Transverse colon (tissue), 4 donors: ENCODE measurements at regions not wholly inside any gene's neighbourhood (a gene's known extent, or its start where the extent isn't known, plus 50 kb on each side); places are given as distances from the start of the nearest gene placed in this dataset.

Experiments
- DNase-seq: peaks from one replicate; pipeline ENCODE4 v3.0.0-alpha.2; 2019
- H3K27ac ChIP-seq, 4 donors: fragments of 200-600 bp; sonication (generic); 2 replicates each; pipeline ENCODE4 v1.5.1; 2016 to 2018; ENCODE audit warnings: inconsistent platforms in 4 of 4
- H3K27me3 ChIP-seq: fragments of 200-600 bp; sonication (generic); 2 replicates; pipeline ENCODE4 v1.5.1; 2017; ENCODE audit warnings: inconsistent platforms
- H3K36me3 ChIP-seq, 4 donors: fragments of 200-600 bp; sonication (generic); 2 replicates each; pipeline ENCODE4 v1.5.1; 2017 to 2019; ENCODE audit warnings: inconsistent platforms in 4 of 4
- H3K4me1 ChIP-seq, 4 donors: fragments of 200-600 bp; sonication (generic); 2 replicates each; pipeline ENCODE4 v1.5.1; 2017 to 2020; ENCODE audit warnings: inconsistent platforms in 4 of 4
- H3K4me3 ChIP-seq, 4 donors: fragments of 200-600 bp; sonication (generic); 1 replicate in 1 of 4; 2 replicates in 3 of 4; pipeline versions ENCODE4 v1.5.1 to v1.6.1; 2017 to 2019; ENCODE audit warnings: inconsistent platforms in 4 of 4
- H3K9me3 ChIP-seq, 2 donors: fragments of 200-600 bp; sonication (generic); 2 replicates each; pipeline ENCODE4 v1.5.1; 2017 to 2019; ENCODE audit warnings: inconsistent platforms in 2 of 2
- CTCF ChIP-seq, 5 experiments: fragments of 200-600 bp in 3 of 5; fragments of 450-650 bp in 2 of 5; sonication (generic) in 3 of 5; IDR thresholded peaks; 1 replicate in 2 of 5; 2 replicates in 3 of 5; pipeline ENCODE4 v1.5.1; 2016 to 2017; ENCODE audit warnings: antibody characterized with exemption in 5 of 5, inconsistent platforms in 3 of 5, mild to moderate bottlenecking in 2 of 5, moderate library complexity in 1 of 5
- EP300 ChIP-seq: sonication (generic); formaldehyde crosslinking; IDR thresholded peaks from one replicate; pipeline ENCODE4 v1.6.1; 2017; ENCODE audit warnings: antibody characterized with exemption, low read depth
- POLR2A ChIP-seq: fragments of 450-650 bp; IDR thresholded peaks from one replicate; pipeline ENCODE4 v1.6.1; 2016; ENCODE audit warnings: antibody characterized with exemption, mild to moderate bottlenecking, moderate library complexity
- POLR2AphosphoS5 ChIP-seq, 3 donors: sonication (generic); formaldehyde crosslinking; IDR thresholded peaks; one replicate each; pipeline ENCODE4 v1.6.1; 2016; ENCODE audit warnings: antibody characterized with exemption in 3 of 3
- WGBS, 2 donors: methylation state at CpG; one replicate each; pipeline ENCODE4 v1.1.5; 2018; ENCODE audit warnings: low coverage in 1 of 2; 5-methylcytosine and 5-hydroxymethylcytosine counted together
- in situ Hi-C, 4 donors: fragments of 200-750 bp; cut with MboI; loops; one replicate each; pipeline versions ENCODE4 v1.15.0 to v1.15.1; 2017; ENCODE audit warnings: low sequenced_read_pairs in 3 of 4, low pct_ligation_motif_present in 1 of 4, low pct_unique_long_range_greater_than_20kb in 1 of 4
- intact Hi-C: fragments of 100-400 bp; cut with DNase I; formaldehyde crosslinking; loops from one replicate; pipeline ENCODE4 v1.15.1; 2023; ENCODE audit warnings: low total_unique reads

- intact Hi-C loops: no loop called here
- in situ Hi-C loops: no loop called here
- Histone ChIP-seq H3K27me3 (no peaks in the 10 kb centered on the region), H3K36me3 (no peaks in the 10 kb centered on the region), H3K27ac (no peak overlapping the region), H3K9me3 (peaks cover 0 to 4% of the 10 kb centered on the region in 2 donors), H3K4me3 (no peak overlapping the region), H3K4me1 (no peaks in the 10 kb centered on the region)
- TF ChIP-seq POLR2A (no peak), CTCF (IDR thresholded peaks at IDR 0.05) (no peak), EP300 (no peak), POLR2AphosphoS5 (IDR thresholded peaks at IDR 0.05) (no peak)
- DNase-seq: no peak
- WGBS, 2 donors: 57 to 83% methylated on average over 1 to 6 of the region's 6 CpGs
Observed at GRCh38 chr6:106832766-106833510, 141.6 kb downstream of the CD24 start.

DNA sequence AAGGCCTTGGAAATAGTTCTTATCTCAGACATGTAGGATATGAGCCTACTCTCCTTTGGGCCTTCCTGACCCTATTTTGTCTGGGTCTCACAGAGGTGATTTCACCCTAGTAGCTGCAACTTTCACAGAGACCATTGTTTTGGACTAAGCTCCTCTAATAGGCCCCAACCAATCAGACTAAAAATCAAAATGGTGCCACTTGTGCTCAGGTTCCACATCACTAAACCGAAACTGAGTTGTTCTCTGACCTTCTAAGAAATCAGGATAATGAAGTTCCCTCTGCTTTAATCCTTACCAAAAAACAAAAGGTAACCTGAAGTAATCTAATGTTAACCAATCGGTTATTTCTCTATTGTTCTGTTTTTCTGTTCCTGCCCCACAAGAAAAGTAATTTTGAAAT is 143.6 kb downstream of the CD24 start:
- whole genome bisulfite sequencing, 2 donors: 85 to 93% methylated on average over 2 of the region's 2 CpGs

GRCh38 chr6:106829451-106829850 is 145.1 kb downstream of the CD24 start:
- intact Hi-C loops (no loop called here), in situ Hi-C loops (no loop called here)
- no peak for DNase-seq
- Histone ChIP-seq H3K4me3 (no peak overlapping the region), H3K27ac (no peak overlapping the region), H3K36me3 (no peaks in the 10 kb centered on the region), H3K4me1 (no peaks in the 10 kb centered on the region), H3K27me3 (no peaks in the 10 kb centered on the region), H3K9me3 (peaks cover 0 to 4% of the 10 kb centered on the region in 2 donors)
- WGBS, 2 donors: 89 to 96% methylated on average over 4 of the region's 4 CpGs
- no peak for TF ChIP-seq POLR2A
- no peak for TF ChIP-seq POLR2AphosphoS5 (IDR thresholded peaks at IDR 0.05)
- no peak for TF ChIP-seq EP300
- TF ChIP-seq CTCF (IDR thresholded peaks at IDR 0.05): no peak

More for the DNA sequence above, 143.6 kb downstream of the CD24 start:
- no peak for DNase-seq
- Histone ChIP-seq H3K4me3 (no peak overlapping the region), H3K4me1 (no peaks in the 10 kb centered on the region), H3K27ac (no peak overlapping the region), H3K9me3 (peaks cover 0 to 4% of the 10 kb centered on the region in 2 donors), H3K36me3 (no peaks in the 10 kb centered on the region), H3K27me3 (no peaks in the 10 kb centered on the region)
- in situ Hi-C loops (no loop called here), intact Hi-C loops (no loop called here)
- TF ChIP-seq EP300: no peak
- no peak for TF ChIP-seq POLR2A
- TF ChIP-seq CTCF (IDR thresholded peaks at IDR 0.05): no peak
- no peak for TF ChIP-seq POLR2AphosphoS5 (IDR thresholded peaks at IDR 0.05)

- WGBS, 2 donors: 90 to 96% methylated on average over 3 of the region's 3 CpGs
Observed at GRCh38 chr6:106827081-106827480, 147.4 kb downstream of the CD24 start.

More at GRCh38 chr6:106827081-106827480, 147.4 kb downstream of the CD24 start:
- TF ChIP-seq POLR2AphosphoS5 (IDR thresholded peaks at IDR 0.05) (no peak), EP300 (no peak), CTCF (IDR thresholded peaks at IDR 0.05) (no peak), POLR2A (no peak)
- H3K36me3 ChIP-seq: no peaks in the 10 kb centered on the region
- in situ Hi-C loops: no loop called here
- H3K4me3 ChIP-seq: no peak overlapping the region
- H3K9me3 ChIP-seq: peaks cover 0 to 4% of the 10 kb centered on the region in 2 donors
- H3K27me3 ChIP-seq: no peaks in the 10 kb centered on the region
- no peak overlapping the region for H3K27ac ChIP-seq
- DNase-seq: no peak
- intact Hi-C loops: no loop called here
- H3K4me1 ChIP-seq: no peaks in the 10 kb centered on the region
